Right lobe of liver (tissue), 6 donors: ENCODE measurements at regions not wholly inside any gene's neighbourhood (a gene's known extent, or its start where the extent isn't known, plus 50 kb on each side); places are given as distances from the start of the nearest gene placed in this dataset.
A peak's percentile ranks its signal among the peaks of the same experiment; 100 is the strongest.

Experiments
- ATAC-seq, 4 donors: fragments of 200-7000 bp; cut with Tn5 transposase; one replicate each; pipeline ENCODE4 v1.9.1; 2020; ENCODE audit warnings: mild to moderate bottlenecking in 4 of 4, moderate library complexity in 4 of 4
- DNase-seq, 3 donors: peaks; one replicate each; pipeline ENCODE4 v3.0.0-alpha.2; 2020
- H3K27ac ChIP-seq, 3 donors: fragments of 200-600 bp; one replicate each; pipeline ENCODE4 v1.8.0; 2022
- H3K27me3 ChIP-seq, 2 donors: fragments of 200-600 bp; one replicate each; pipeline ENCODE4 v1.8.0; 2022
- H3K36me3 ChIP-seq, 4 donors: fragments of 200-600 bp; sonication (generic) in 1 of 4; one replicate each; pipeline versions ENCODE4 v1.5.1 to v1.8.0; 2017 to 2022; ENCODE audit warnings: control low read depth in 1 of 4
- H3K4me1 ChIP-seq, 4 donors: fragments of 200-600 bp; sonication (generic) in 1 of 4; one replicate each; pipeline versions ENCODE4 v1.5.1 to v1.8.0; 2017 to 2022; ENCODE audit warnings: control low read depth in 1 of 4
- H3K4me3 ChIP-seq, 3 donors: fragments of 200-600 bp; one replicate each; pipeline ENCODE4 v1.8.0; 2022
- H3K9me3 ChIP-seq, 4 donors: fragments of 200-600 bp; sonication (generic) in 1 of 4; one replicate each; pipeline versions ENCODE4 v1.5.1 to v1.8.0; 2017 to 2022; ENCODE audit warnings: control low read depth in 1 of 4
- CTCF ChIP-seq, 4 donors: fragments of 200-600 bp in 3 of 4; fragments of 450-650 bp in 1 of 4; IDR thresholded peaks; one replicate each; pipeline versions ENCODE4 v1.5.1 to v1.8.0; 2016 to 2022; ENCODE audit warnings: antibody characterized with exemption in 4 of 4, mild to moderate bottlenecking in 2 of 4
- POLR2A ChIP-seq: fragments of 450-650 bp; IDR thresholded peaks from one replicate; pipeline ENCODE4 v1.6.1; 2017; ENCODE audit warnings: antibody characterized with exemption, mild to moderate bottlenecking
- WGBS: methylation state at CpG from one replicate; pipeline ENCODE4 v1.1.6; 2018; ENCODE audit warnings: low coverage, low lambda C conversion rate; ENCODE audit not compliant: insufficient coverage; ENCODE audit errors: missing lambda C conversion rate; 5-methylcytosine and 5-hydroxymethylcytosine counted together
- intact Hi-C, 2 donors: fragments of 100-400 bp; cut with DNase I; formaldehyde crosslinking; loops; one replicate each; pipeline versions ENCODE4 v1.11.2 to v1.14.1; 2022
- donor health status: DM: no; HTN: yes; CAD: no.
- donor health status: DM: no; HTN: no; CAD: no.
- donor health status: DM: no; HTN: no; CAD: no.
- donor health status: DM: no; HTN: yes; CAD: no.
- donor health status: DM: no; HTN: yes; CAD: no.

DNA sequence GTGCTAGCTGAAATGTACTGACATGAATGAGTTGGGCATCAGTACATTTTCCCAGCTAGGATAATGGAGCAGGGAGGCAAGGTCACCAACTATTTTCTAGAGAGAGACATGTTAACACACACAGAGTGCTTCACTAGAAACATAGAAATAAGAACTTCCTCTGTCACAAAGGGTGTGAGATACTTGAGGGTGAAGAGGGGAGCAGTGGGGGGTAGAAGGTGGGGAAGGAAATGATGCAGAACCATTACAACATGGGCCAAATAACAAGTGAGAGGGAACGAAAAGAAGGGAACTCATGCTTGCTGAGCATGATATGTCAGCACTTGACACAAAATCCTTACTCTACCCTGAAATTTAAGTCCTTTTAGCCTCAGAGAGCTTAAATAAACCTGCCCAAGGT lies 87.8 kb upstream of the RFC3 start:
- no peaks in the 10 kb centered on the region for H3K27me3 ChIP-seq
- TF ChIP-seq CTCF (IDR thresholded peaks at IDR 0.05) (no peak), POLR2A (no peak)
- H3K9me3 ChIP-seq, result no peaks in the 10 kb centered on the region
- 64% methylated on average over 1 of the region's 1 CpG for WGBS
- peak overlapping the region in 1 of 3 donors; percentile 1 for H3K27ac ChIP-seq
- ATAC-seq, result peak; percentile 44 to 64 (median 56)
- no peaks in the 10 kb centered on the region for H3K36me3 ChIP-seq
- no peak for DNase-seq
- H3K4me1 ChIP-seq, result peaks cover 0 to 15% (median 0%) of the 10 kb centered on the region in 4 donors
- H3K4me3 ChIP-seq, result no peak overlapping the region
- intact Hi-C loops, result no loop called here

GRCh38 chr13:33730619-33731018 lies 87.3 kb upstream of the RFC3 start:
- peak in 1 of 4 donors; percentile 22 for ATAC-seq
- H3K4me3 ChIP-seq, result no peak overlapping the region
- peak overlapping the region in 1 of 3 donors; percentile 1 for H3K27ac ChIP-seq
- 90% methylated on average over 2 of the region's 5 CpGs for WGBS
- H3K9me3 ChIP-seq, result no peaks in the 10 kb centered on the region
- peaks cover 0 to 15% (median 0%) of the 10 kb centered on the region in 4 donors for H3K4me1 ChIP-seq
- DNase-seq, result no peak
- TF ChIP-seq CTCF (IDR thresholded peaks at IDR 0.05), result no peak
- no peak for TF ChIP-seq POLR2A
- H3K27me3 ChIP-seq, result no peaks in the 10 kb centered on the region
- H3K36me3 ChIP-seq, result no peaks in the 10 kb centered on the region
- intact Hi-C loops, result no loop called here

DNA sequence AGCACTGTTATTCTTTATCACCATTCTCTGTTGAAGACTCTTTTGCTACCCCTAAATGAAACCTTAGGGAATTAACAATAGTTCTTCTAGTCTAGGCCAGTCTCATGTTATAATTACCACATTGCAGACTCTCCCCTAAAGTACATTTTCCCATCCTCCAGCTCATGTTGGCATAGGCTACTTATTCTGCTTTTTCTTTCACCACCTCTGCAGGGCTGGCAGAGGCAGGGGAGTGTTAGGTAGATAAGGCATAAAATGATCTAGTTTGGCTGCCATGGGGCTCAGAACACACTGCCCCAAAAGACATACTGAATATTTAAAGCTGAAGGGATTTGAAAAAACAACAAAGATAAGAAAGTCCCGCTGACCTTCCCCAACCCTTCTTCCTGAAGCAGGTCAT lies 82.7 kb upstream of the RFC3 start:
- no peak for DNase-seq
- no peak for ATAC-seq
- Histone ChIP-seq H3K9me3 (no peaks in the 10 kb centered on the region), H3K27ac (no peak overlapping the region), H3K4me3 (no peak overlapping the region), H3K4me1 (no peaks in the 10 kb centered on the region), H3K36me3 (no peaks in the 10 kb centered on the region), H3K27me3 (no peaks in the 10 kb centered on the region)
- WGBS, result 93% methylated on average over 1 of the region's 1 CpG
- TF ChIP-seq POLR2A (no peak), CTCF (IDR thresholded peaks at IDR 0.05) (no peak)
- intact Hi-C loops, result no loop called here

GRCh38 chr13:33739254-33739653 lies 78.7 kb upstream of the RFC3 start:
- Histone ChIP-seq H3K4me1 (no peaks in the 10 kb centered on the region), H3K27ac (no peak overlapping the region), H3K4me3 (no peak overlapping the region), H3K36me3 (no peaks in the 10 kb centered on the region), H3K27me3 (no peaks in the 10 kb centered on the region), H3K9me3 (no peaks in the 10 kb centered on the region)
- ATAC-seq (no peak), DNase-seq (no peak)
- TF ChIP-seq POLR2A (no peak), CTCF (IDR thresholded peaks at IDR 0.05) (no peak)
- WGBS, result 93% methylated on average over 2 of the region's 4 CpGs
- intact Hi-C loops, result no loop called here

GRCh38 chr13:33740134-33740538 lies 77.8 kb upstream of the RFC3 start:
- no peaks in the 10 kb centered on the region for H3K36me3 ChIP-seq
- DNase-seq (no peak), ATAC-seq (no peak)
- H3K9me3 ChIP-seq, result no peaks in the 10 kb centered on the region
- no peak overlapping the region for H3K27ac ChIP-seq
- no peaks in the 10 kb centered on the region for H3K27me3 ChIP-seq
- peaks cover 0 to 6% (median 0%) of the 10 kb centered on the region in 4 donors for H3K4me1 ChIP-seq
- H3K4me3 ChIP-seq, result no peak overlapping the region
- intact Hi-C loops, result no loop called here
- TF ChIP-seq CTCF (IDR thresholded peaks at IDR 0.05) (no peak), POLR2A (no peak)
- WGBS, result 55% methylated on average over 2 of the region's 2 CpGs
